ENCODE measurements at regions not wholly inside any gene's neighbourhood (a gene's known extent, or its start where the extent isn't known, plus 50 kb on each side); places are given as distances from the start of the nearest gene placed in this dataset.

DNA sequence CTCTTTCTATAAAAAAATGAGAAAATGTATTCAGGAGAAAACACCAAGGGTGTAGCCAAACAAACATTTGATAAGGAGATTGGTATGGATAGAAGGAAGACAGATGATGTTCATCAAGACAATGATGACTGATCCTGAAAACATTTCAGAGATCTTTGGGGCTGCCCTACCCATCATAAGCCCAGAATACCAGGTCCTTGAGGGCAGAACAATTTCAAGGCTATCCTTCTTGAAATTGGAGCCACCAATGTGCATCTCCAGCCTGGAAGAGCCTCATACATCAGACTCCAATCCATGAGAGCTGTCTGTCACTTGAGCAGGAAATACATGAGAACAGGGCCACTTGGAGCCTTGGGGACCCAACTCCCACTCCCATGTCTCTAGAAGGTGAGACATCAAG, 89.5 kb upstream of the ANKRD28 start:
- H3K4me3 Mint-ChIP-seq, result no peak overlapping the region
- Histone ChIP-seq H3K79me2 (ENCODE audit: insufficient read depth, low read length) (no peaks in the 10 kb centered on the region), H4K8ac (replicated peaks; ENCODE audit: insufficient read length, low read depth, low read length) (no peak overlapping the region), H2BK20ac (ENCODE audit: low read depth, low read length, poor library complexity, severe bottlenecking) (no peak overlapping the region), H3K23ac (ENCODE audit: insufficient read length, low read depth, low read length) (no peak overlapping the region), H3K9me3 (ENCODE audit: control insufficient read depth, low read depth, low read length) (no peaks in the 10 kb centered on the region), H3T11ph (ENCODE audit: low read length) (no peak overlapping the region), H3K4ac (ENCODE audit: low read depth, low read length) (no peak overlapping the region), H2BK5ac (ENCODE audit: insufficient read length, low read length) (no peak overlapping the region), H4K91ac (ENCODE audit: insufficient read length, low read depth, low read length) (no peak overlapping the region), H2BK120ac (ENCODE audit: low read depth, low read length, poor library complexity, severe bottlenecking) (no peak overlapping the region), H2AFZ (ENCODE audit: low read length) (no peak overlapping the region), H4K5ac (ENCODE audit: insufficient read length, low read depth, low read length) (no peak overlapping the region), H3K9ac (ENCODE audit: extremely low read depth, insufficient read length, low read length) (no peak overlapping the region), H4K20me1 (ENCODE audit: control insufficient read depth, insufficient read depth, insufficient read length) (no peaks in the 10 kb centered on the region), H2BK12ac (ENCODE audit: insufficient read length, low read depth, low read length) (no peak overlapping the region), H3K27me3 (ENCODE audit: insufficient read depth, low read length) (no peaks in the 10 kb centered on the region), H2BK15ac (ENCODE audit: low read depth, low read length) (no peak overlapping the region), H3K79me1 (ENCODE audit: insufficient read depth, low read depth, low read length, poor library complexity, severe bottlenecking) (no peaks in the 10 kb centered on the region), H3K4me1 (ENCODE audit: insufficient read depth, low read length) (no peaks in the 10 kb centered on the region), H3K56ac (ENCODE audit: insufficient read length, low read depth, low read length) (no peak overlapping the region), H3K18ac (ENCODE audit: insufficient read length, low read depth, low read length) (no peak overlapping the region), H3K23me2 (ENCODE audit: insufficient read length, low read depth, low read length, poor library complexity, severe bottlenecking) (no peaks in the 10 kb centered on the region), H3K14ac (ENCODE audit: insufficient read depth, low read length) (no peak overlapping the region), H3K27ac (ENCODE audit: insufficient read length, low read depth, low read length) (no peak overlapping the region), H3K4me2 (ENCODE audit: insufficient read depth, insufficient read length, low read length) (no peak overlapping the region), H2AK5ac (ENCODE audit: insufficient read length, low read length) (no peak overlapping the region)
- no peak for DNase-seq
- peaks cover 4 to 7% of the 10 kb centered on the region in 2 experiments; a peak in 3 of 5 replicates for H3K9me3 Mint-ChIP-seq
- H3K27me3 Mint-ChIP-seq (ENCODE audit: low read depth), result no peaks in the 10 kb centered on the region
- H3K36me3 Mint-ChIP-seq (ENCODE audit: insufficient read depth in 1 of 3, low read depth in 3 of 3), result no peaks in the 10 kb centered on the region; a peak in 1 of 7 replicates
- TF ChIP-seq, protein P1, sequence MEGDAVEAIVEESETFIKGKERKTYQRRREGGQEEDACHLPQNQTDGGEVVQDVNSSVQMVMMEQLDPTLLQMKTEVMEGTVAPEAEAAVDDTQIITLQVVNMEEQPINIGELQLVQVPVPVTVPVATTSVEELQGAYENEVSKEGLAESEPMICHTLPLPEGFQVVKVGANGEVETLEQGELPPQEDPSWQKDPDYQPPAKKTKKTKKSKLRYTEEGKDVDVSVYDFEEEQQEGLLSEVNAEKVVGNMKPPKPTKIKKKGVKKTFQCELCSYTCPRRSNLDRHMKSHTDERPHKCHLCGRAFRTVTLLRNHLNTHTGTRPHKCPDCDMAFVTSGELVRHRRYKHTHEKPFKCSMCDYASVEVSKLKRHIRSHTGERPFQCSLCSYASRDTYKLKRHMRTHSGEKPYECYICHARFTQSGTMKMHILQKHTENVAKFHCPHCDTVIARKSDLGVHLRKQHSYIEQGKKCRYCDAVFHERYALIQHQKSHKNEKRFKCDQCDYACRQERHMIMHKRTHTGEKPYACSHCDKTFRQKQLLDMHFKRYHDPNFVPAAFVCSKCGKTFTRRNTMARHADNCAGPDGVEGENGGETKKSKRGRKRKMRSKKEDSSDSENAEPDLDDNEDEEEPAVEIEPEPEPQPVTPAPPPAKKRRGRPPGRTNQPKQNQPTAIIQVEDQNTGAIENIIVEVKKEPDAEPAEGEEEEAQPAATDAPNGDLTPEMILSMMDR (conservative IDR thresholded peaks at IDR 0.05), result no peak
- H3K4me1 Mint-ChIP-seq, result 0 out of 4 replicates have a peak, but pooled peaks cover 0 to under 1% of the 10 kb centered on the region in 2 experiments
- peak overlapping the region in 1 of 3 experiments; percentile 88; a peak in 1 of 7 replicates for H3K27ac Mint-ChIP-seq
